Glutamatergic neuron (in vitro differentiated cells): ENCODE measurements at regions not wholly inside any gene's neighbourhood (a gene's known extent, or its start where the extent isn't known, plus 50 kb on each side); places are given as distances from the start of the nearest gene placed in this dataset.

Source experiments
- DNase-seq: peaks from one replicate; pipeline ENCODE4 v3.0.0; 2022
- H3K27ac Mint-ChIP-seq: one replicate; pipeline ENCODE4 v1.8.0; 2020; ENCODE audit warnings: mild to moderate bottlenecking, mixed read lengths, inconsistent platforms; ENCODE audit not compliant: unreplicated experiment
- H3K27me3 Mint-ChIP-seq: one replicate; pipeline ENCODE4 v1.8.0; 2020; ENCODE audit warnings: mild to moderate bottlenecking, moderate library complexity, mixed read lengths, inconsistent platforms; ENCODE audit not compliant: unreplicated experiment
- H3K36me3 Mint-ChIP-seq: one replicate; pipeline ENCODE4 v1.8.0; 2020; ENCODE audit warnings: mild to moderate bottlenecking, mixed read lengths, inconsistent platforms; ENCODE audit not compliant: unreplicated experiment
- H3K4me1 Mint-ChIP-seq: one replicate; pipeline ENCODE4 v1.8.0; 2020; ENCODE audit warnings: mild to moderate bottlenecking, low read depth, mixed read lengths, inconsistent platforms; ENCODE audit not compliant: unreplicated experiment
- H3K4me3 Mint-ChIP-seq: one replicate; pipeline ENCODE4 v1.8.0; 2020; ENCODE audit warnings: mild to moderate bottlenecking, mixed read lengths, inconsistent platforms; ENCODE audit not compliant: unreplicated experiment
- H3K9me3 Mint-ChIP-seq: one replicate; pipeline ENCODE4 v1.8.0; 2020; ENCODE audit warnings: mild to moderate bottlenecking, moderate library complexity, mixed read lengths, inconsistent platforms; ENCODE audit not compliant: unreplicated experiment
- TF ChIP-seq, protein P1 (sequence below): fragments of 200-600 bp; sonication (generic); IDR thresholded peaks from one replicate; pipeline ENCODE4 v1.5.0; 2021; ENCODE audit not compliant: partially characterized antibody, unreplicated experiment

DNA sequence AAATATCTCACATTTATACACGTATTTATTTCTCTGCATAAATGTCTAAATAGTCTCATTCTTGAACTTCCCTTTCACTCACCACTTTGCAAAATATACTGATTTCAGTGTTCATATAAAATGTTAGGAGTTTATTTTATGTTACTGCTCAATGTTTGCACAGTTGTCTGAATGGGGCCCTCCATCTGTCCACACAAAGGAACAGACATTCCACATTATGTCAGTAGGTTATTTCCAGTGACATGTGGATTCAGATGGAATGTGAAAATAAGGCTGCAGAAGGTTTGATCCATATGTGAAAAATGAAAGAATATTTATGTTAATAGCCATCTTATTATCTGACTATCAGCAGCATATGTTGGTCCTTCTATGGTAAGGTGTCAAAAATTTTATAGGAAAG is 994.4 kb upstream of the SEL1L start:
- H3K27me3 Mint-ChIP-seq, result no peaks in the 10 kb centered on the region
- H3K9me3 Mint-ChIP-seq, result no peaks in the 10 kb centered on the region
- no peaks in the 10 kb centered on the region for H3K36me3 Mint-ChIP-seq
- peak overlapping the region; percentile 44 for H3K27ac Mint-ChIP-seq
- TF ChIP-seq, protein P1, sequence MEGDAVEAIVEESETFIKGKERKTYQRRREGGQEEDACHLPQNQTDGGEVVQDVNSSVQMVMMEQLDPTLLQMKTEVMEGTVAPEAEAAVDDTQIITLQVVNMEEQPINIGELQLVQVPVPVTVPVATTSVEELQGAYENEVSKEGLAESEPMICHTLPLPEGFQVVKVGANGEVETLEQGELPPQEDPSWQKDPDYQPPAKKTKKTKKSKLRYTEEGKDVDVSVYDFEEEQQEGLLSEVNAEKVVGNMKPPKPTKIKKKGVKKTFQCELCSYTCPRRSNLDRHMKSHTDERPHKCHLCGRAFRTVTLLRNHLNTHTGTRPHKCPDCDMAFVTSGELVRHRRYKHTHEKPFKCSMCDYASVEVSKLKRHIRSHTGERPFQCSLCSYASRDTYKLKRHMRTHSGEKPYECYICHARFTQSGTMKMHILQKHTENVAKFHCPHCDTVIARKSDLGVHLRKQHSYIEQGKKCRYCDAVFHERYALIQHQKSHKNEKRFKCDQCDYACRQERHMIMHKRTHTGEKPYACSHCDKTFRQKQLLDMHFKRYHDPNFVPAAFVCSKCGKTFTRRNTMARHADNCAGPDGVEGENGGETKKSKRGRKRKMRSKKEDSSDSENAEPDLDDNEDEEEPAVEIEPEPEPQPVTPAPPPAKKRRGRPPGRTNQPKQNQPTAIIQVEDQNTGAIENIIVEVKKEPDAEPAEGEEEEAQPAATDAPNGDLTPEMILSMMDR, result no peak
- DNase-seq, result no peak
- H3K4me1 Mint-ChIP-seq, result peaks cover 11% of the 10 kb centered on the region
- H3K4me3 Mint-ChIP-seq, result no peak overlapping the region

DNA sequence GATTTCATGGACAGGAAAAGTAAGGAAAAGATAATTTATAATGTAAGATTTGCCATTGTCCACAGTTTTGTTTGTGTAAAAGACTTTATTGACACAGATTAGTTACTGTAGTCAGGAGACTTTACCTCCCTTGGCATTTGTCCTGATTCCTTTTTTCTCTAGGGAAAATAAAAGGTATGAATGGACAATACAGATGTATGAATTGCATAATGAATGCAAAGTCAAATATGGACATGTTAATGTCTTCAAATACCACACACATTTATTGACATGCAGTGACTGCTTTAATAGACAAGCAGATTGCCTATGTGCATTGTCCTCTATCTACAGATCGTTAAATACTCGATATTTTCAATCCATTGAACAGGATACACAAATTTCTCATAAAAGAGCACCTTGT is 999.7 kb upstream of the SEL1L start:
- Mint-ChIP-seq H3K4me1 (peaks cover 4% of the 10 kb centered on the region), H3K27me3 (no peaks in the 10 kb centered on the region), H3K36me3 (no peaks in the 10 kb centered on the region), H3K27ac (no peak overlapping the region), H3K9me3 (no peaks in the 10 kb centered on the region), H3K4me3 (no peak overlapping the region)
- TF ChIP-seq, protein P1, result no peak
- DNase-seq, result no peak

DNA sequence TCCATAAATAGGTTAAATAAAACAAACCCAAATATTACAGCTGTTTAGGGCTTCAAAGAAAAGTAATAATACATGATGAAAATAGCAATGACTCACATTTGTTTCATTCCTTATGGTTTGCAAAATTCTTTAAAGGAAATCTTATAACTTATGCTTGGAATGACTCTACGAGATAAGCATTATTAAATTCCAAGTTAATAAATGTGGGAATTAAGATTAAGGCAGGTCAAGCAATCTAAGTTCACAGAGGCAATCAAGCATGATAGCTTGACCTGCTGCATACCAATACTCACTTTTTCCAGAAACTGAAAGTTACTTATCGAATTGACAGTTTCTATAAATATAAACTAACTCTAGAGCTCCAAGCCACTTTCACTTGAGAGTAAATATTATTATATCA is 1002.9 kb upstream of the SEL1L start:
- Mint-ChIP-seq H3K36me3 (no peaks in the 10 kb centered on the region), H3K4me1 (no peaks in the 10 kb centered on the region), H3K27ac (no peak overlapping the region), H3K9me3 (no peaks in the 10 kb centered on the region), H3K27me3 (no peaks in the 10 kb centered on the region), H3K4me3 (no peak overlapping the region)
- TF ChIP-seq, protein P1, result no peak
- DNase-seq, result no peak

DNA sequence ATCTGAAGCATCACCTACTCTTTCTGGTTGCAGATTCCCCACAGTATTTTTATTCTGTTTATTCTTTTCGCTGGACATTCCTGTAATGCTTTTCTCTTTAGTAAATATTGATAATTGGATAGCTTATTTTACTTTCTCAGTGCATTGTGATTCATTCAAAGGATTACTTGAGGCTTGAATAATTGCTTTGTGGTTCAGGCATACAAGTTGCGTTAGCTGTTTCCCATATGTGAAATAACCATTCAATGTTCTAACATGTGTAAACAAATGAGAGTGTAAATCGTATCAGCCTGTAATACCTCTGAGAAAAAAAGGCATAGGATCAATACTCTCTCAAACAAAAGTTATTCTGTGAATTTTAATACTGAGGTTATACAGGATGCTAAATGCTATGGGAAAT is 1004.2 kb upstream of the SEL1L start:
- Mint-ChIP-seq H3K27me3 (no peaks in the 10 kb centered on the region), H3K27ac (no peak overlapping the region), H3K4me3 (no peak overlapping the region), H3K4me1 (no peaks in the 10 kb centered on the region), H3K9me3 (no peaks in the 10 kb centered on the region), H3K36me3 (no peaks in the 10 kb centered on the region)
- TF ChIP-seq, protein P1, result no peak
- no peak for DNase-seq

DNA sequence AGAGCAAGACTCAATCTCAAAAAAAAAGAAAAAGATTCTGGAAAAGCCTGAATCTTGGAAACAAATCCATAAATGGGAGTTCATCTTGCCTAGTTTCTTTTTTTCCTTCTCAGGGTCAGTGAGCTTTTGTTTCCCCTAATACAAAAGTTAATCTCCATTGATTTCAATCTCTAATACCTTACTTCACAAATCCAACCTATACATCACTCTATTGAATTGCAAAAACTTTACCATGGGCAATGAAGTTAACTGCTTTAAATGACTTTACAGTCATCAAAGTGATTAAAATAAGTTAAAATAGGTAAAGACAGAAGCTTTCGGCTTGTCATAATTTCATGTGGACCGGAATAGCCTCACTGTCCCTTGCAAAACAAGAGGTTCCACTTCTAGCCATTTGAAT is 1012.7 kb upstream of the SEL1L start:
- Mint-ChIP-seq H3K27me3 (no peaks in the 10 kb centered on the region), H3K36me3 (no peaks in the 10 kb centered on the region), H3K4me1 (peaks cover 1% of the 10 kb centered on the region), H3K9me3 (peaks cover 1% of the 10 kb centered on the region), H3K4me3 (no peak overlapping the region), H3K27ac (no peak overlapping the region)
- TF ChIP-seq, protein P1, result no peak
- DNase-seq, result no peak
